ENCODE measurements at regions not wholly inside any gene's neighbourhood (a gene's known extent, or its start where the extent isn't known, plus 50 kb on each side); places are given as distances from the start of the nearest gene placed in this dataset.

DNA sequence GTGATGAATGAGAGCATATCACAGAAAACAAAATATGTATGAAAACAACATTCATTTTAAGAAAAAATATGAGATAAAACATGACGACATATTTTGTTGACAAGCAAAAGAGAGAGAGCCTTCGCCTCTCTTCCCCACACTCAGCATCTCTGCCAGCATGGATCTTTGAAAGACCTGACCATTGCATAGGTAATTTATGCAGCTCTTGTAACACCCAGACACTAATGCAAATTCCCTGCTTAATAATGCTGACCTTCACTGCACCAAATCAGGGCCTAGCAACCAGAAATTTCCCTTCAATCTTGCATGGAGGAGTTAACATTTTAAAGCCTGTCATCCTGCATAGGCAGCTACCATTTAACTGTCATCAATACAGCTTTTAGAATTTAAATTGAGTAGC is 50.0 kb upstream of the CNR1 start (continued):
- TF ChIP-seq, protein P1, sequence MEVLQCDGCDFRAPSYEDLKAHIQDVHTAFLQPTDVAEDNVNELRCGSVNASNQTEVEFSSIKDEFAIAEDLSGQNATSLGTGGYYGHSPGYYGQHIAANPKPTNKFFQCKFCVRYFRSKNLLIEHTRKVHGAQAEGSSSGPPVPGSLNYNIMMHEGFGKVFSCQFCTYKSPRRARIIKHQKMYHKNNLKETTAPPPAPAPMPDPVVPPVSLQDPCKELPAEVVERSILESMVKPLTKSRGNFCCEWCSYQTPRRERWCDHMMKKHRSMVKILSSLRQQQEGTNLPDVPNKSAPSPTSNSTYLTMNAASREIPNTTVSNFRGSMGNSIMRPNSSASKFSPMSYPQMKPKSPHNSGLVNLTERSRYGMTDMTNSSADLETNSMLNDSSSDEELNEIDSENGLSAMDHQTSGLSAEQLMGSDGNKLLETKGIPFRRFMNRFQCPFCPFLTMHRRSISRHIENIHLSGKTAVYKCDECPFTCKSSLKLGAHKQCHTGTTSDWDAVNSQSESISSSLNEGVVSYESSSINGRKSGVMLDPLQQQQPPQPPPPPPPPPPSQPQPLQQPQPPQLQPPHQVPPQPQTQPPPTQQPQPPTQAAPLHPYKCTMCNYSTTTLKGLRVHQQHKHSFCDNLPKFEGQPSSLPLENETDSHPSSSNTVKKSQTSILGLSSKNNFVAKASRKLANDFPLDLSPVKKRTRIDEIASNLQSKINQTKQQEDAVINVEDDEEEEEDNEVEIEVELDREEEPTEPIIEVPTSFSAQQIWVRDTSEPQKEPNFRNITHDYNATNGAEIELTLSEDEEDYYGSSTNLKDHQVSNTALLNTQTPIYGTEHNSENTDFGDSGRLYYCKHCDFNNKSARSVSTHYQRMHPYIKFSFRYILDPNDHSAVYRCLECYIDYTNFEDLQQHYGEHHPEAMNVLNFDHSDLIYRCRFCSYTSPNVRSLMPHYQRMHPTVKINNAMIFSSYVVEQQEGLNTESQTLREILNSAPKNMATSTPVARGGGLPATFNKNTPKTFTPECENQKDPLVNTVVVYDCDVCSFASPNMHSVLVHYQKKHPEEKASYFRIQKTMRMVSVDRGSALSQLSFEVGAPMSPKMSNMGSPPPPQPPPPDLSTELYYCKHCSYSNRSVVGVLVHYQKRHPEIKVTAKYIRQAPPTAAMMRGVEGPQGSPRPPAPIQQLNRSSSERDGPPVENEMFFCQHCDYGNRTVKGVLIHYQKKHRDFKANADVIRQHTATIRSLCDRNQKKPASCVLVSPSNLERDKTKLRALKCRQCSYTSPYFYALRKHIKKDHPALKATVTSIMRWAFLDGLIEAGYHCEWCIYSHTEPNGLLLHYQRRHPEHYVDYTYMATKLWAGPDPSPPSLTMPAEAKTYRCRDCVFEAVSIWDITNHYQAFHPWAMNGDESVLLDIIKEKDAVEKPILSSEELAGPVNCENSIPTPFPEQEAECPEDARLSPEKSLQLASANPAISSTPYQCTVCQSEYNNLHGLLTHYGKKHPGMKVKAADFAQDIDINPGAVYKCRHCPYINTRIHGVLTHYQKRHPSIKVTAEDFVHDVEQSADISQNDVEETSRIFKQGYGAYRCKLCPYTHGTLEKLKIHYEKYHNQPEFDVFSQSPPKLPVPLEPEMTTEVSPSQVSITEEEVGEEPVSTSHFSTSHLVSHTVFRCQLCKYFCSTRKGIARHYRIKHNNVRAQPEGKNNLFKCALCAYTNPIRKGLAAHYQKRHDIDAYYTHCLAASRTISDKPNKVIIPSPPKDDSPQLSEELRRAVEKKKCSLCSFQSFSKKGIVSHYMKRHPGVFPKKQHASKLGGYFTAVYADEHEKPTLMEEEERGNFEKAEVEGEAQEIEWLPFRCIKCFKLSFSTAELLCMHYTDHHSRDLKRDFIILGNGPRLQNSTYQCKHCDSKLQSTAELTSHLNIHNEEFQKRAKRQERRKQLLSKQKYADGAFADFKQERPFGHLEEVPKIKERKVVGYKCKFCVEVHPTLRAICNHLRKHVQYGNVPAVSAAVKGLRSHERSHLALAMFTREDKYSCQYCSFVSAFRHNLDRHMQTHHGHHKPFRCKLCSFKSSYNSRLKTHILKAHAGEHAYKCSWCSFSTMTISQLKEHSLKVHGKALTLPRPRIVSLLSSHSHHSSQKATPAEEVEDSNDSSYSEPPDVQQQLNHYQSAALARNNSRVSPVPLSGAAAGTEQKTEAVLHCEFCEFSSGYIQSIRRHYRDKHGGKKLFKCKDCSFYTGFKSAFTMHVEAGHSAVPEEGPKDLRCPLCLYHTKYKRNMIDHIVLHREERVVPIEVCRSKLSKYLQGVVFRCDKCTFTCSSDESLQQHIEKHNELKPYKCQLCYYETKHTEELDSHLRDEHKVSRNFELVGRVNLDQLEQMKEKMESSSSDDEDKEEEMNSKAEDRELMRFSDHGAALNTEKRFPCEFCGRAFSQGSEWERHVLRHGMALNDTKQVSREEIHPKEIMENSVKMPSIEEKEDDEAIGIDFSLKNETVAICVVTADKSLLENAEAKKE (CRISPR knock-in tag; IDR thresholded peaks at IDR 0.05): no peak
- no peak for TF ChIP-seq EZH2 (IDR thresholded peaks at IDR 0.05; ENCODE audit: low read depth, unreplicated experiment)
- no peak for TF ChIP-seq NANOG (IDR thresholded peaks at IDR 0.05; ENCODE audit: borderline replicate concordance)
- TF ChIP-seq CREB1 (CRISPR knock-in tag; IDR thresholded peaks at IDR 0.05; ENCODE audit: low read depth): no peak
- TF ChIP-seq, protein P2, sequence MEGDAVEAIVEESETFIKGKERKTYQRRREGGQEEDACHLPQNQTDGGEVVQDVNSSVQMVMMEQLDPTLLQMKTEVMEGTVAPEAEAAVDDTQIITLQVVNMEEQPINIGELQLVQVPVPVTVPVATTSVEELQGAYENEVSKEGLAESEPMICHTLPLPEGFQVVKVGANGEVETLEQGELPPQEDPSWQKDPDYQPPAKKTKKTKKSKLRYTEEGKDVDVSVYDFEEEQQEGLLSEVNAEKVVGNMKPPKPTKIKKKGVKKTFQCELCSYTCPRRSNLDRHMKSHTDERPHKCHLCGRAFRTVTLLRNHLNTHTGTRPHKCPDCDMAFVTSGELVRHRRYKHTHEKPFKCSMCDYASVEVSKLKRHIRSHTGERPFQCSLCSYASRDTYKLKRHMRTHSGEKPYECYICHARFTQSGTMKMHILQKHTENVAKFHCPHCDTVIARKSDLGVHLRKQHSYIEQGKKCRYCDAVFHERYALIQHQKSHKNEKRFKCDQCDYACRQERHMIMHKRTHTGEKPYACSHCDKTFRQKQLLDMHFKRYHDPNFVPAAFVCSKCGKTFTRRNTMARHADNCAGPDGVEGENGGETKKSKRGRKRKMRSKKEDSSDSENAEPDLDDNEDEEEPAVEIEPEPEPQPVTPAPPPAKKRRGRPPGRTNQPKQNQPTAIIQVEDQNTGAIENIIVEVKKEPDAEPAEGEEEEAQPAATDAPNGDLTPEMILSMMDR (conservative IDR thresholded peaks at IDR 0.05; ENCODE audit: low read depth in 2 of 2): no peak
- no peak for TF ChIP-seq ZNF331 (CRISPR knock-in tag; IDR thresholded peaks at IDR 0.05; ENCODE audit: low read depth)
- TF ChIP-seq, protein P3, sequence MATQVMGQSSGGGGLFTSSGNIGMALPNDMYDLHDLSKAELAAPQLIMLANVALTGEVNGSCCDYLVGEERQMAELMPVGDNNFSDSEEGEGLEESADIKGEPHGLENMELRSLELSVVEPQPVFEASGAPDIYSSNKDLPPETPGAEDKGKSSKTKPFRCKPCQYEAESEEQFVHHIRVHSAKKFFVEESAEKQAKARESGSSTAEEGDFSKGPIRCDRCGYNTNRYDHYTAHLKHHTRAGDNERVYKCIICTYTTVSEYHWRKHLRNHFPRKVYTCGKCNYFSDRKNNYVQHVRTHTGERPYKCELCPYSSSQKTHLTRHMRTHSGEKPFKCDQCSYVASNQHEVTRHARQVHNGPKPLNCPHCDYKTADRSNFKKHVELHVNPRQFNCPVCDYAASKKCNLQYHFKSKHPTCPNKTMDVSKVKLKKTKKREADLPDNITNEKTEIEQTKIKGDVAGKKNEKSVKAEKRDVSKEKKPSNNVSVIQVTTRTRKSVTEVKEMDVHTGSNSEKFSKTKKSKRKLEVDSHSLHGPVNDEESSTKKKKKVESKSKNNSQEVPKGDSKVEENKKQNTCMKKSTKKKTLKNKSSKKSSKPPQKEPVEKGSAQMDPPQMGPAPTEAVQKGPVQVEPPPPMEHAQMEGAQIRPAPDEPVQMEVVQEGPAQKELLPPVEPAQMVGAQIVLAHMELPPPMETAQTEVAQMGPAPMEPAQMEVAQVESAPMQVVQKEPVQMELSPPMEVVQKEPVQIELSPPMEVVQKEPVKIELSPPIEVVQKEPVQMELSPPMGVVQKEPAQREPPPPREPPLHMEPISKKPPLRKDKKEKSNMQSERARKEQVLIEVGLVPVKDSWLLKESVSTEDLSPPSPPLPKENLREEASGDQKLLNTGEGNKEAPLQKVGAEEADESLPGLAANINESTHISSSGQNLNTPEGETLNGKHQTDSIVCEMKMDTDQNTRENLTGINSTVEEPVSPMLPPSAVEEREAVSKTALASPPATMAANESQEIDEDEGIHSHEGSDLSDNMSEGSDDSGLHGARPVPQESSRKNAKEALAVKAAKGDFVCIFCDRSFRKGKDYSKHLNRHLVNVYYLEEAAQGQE (IDR thresholded peaks at IDR 0.05; ENCODE audit: unreplicated experiment): no peak
- TF ChIP-seq STAT1 (IDR thresholded peaks at IDR 0.05; ENCODE audit: unreplicated experiment): no peak
